GM18909 (cell line): ENCODE measurements at regions not wholly inside any gene's neighbourhood (a gene's known extent, or its start where the extent isn't known, plus 50 kb on each side); places are given as distances from the start of the nearest gene placed in this dataset.

Source experiments
- ATAC-seq: cut with Tn5 transposase; IDR thresholded peaks from one replicate; pipeline ENCODE4 v1.9.1; 2021; ENCODE audit warnings: mild to moderate bottlenecking; ENCODE audit not compliant: unreplicated experiment, poor library complexity

GRCh38 chr13:76715621-76716020 is 170.6 kb downstream of the KCTD12 start:
- no peak for ATAC-seq

GRCh38 chr13:76715075-76715474 is 171.1 kb downstream of the KCTD12 start:
- ATAC-seq: no peak

- ATAC-seq: no peak
Observed at GRCh38 chr13:76713280-76713679, 172.9 kb downstream of the KCTD12 start.

GRCh38 chr13:76711550-76712182 is 174.5 kb downstream of the KCTD12 start:
- ATAC-seq: no peak

GRCh38 chr13:76709851-76710250 is 176.4 kb downstream of the KCTD12 start:
- no peak for ATAC-seq

GRCh38 chr13:76708138-76708688 is 178.0 kb downstream of the KCTD12 start:
- no peak for ATAC-seq

- ATAC-seq: no peak
Observed at GRCh38 chr13:76707360-76707759, 178.8 kb downstream of the KCTD12 start.

GRCh38 chr13:76703621-76704288 is 182.4 kb downstream of the KCTD12 start:
- no peak for ATAC-seq

GRCh38 chr13:76703216-76703615 is 183.0 kb downstream of the KCTD12 start:
- no peak for ATAC-seq

GRCh38 chr13:76697288-76697687 is 188.9 kb downstream of the KCTD12 start:
- no peak for ATAC-seq

GRCh38 chr13:76696370-76696769 is 189.8 kb downstream of the KCTD12 start:
- no peak for ATAC-seq

GRCh38 chr13:76693086-76693485 is 193.1 kb downstream of the KCTD12 start:
- no peak for ATAC-seq

- ATAC-seq: no peak
Observed at GRCh38 chr13:76692346-76692745, 193.9 kb downstream of the KCTD12 start.

GRCh38 chr13:76690611-76691010 is 195.6 kb downstream of the KCTD12 start:
- no peak for ATAC-seq

GRCh38 chr13:76687467-76687866 is 198.7 kb downstream of the KCTD12 start:
- no peak for ATAC-seq

- no peak for ATAC-seq
Observed at GRCh38 chr13:76685938-76686337, 200.3 kb downstream of the KCTD12 start.

- no peak for ATAC-seq
Observed at GRCh38 chr13:76684336-76684735, 201.9 kb downstream of the KCTD12 start.

GRCh38 chr13:76683854-76684253 is 202.4 kb downstream of the KCTD12 start:
- ATAC-seq: no peak

- ATAC-seq: no peak
Observed at GRCh38 chr13:76683168-76683567, 203.0 kb downstream of the KCTD12 start.

GRCh38 chr13:76680112-76680511 is 206.1 kb downstream of the KCTD12 start:
- no peak for ATAC-seq

- ATAC-seq: no peak
Observed at GRCh38 chr13:76677043-76677442, 209.2 kb downstream of the KCTD12 start.

GRCh38 chr13:76672420-76672819 is 213.8 kb downstream of the KCTD12 start:
- ATAC-seq: no peak
